Stimulated activated CD4-positive, alpha-beta T cell treated with anti-CD3 and anti-CD28 coated beads, Interleukin-1b, Interleukin-23, amount 100 ng/mL, for 1 hour (primary cell): ENCODE measurements at regions not wholly inside any gene's neighbourhood (a gene's known extent, or its start where the extent isn't known, plus 50 kb on each side); places are given as distances from the start of the nearest gene placed in this dataset.

Experiments used
- DNase-seq, 2 donors: peaks; one replicate each; pipeline ENCODE4 v3.0.0-alpha.2; 2020; ENCODE audit warnings: low read depth in 2 of 2

DNA sequence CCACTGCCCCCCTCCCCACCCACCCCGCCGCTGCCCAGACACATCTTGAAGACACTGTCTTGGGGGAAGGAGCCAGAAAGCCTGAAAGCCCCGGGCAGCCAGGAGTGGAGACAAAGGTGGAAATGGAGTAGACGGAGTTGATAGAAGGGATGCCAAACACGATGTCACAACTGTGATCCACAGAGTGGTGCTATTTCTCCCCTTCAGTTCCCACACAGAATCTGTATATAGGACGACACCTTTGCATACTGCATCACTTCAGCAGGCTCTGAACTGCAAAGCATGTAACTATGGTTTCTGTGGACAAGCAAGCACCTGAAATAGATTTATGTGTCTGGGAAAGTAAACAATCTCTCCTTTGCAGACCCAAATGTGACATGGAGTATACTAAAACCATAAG lies 56.4 kb upstream of the F13A1 start:
- DNase-seq: no peak

DNA sequence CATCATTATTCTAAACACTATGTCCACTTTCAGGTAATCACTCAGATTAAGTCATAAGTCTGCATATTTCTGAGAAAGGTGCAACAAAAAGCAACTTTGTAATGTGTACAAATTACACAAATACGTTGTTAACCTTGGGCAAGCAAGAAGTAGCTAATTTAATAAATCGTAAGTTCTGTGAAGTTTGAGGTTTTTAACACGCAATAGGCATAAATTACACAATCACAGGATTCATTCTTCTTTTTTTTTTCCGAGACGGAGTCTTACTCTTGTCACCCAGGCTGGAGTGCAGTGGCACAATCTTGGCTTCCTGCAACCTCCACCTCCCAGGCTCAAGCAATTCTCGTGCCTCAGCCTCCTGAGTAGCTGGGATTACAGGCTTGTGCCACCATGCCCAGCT lies 57.2 kb upstream of the F13A1 start:
- no peak for DNase-seq

GRCh38 chr6:6379573-6379972 lies 59.1 kb upstream of the F13A1 start:
- DNase-seq: no peak

DNA sequence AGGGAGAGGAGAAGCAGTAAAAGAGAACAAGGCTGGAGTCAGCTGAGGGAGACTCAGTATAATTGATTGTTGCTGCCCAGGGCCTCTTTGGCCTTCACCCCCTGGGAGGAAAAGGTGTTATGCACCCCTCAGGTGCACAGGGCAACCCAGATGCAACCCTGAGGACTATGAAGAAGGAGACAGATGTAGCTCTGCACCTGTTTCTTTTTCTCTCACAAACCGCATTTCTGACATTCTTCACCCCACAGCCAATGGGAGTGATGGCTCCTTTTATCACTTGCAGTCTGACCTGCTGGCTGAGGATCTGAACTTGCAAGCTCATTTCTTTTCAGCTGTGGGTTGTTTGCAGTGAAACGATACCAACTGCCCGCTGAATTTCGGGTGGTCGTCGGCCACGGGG lies 64.1 kb upstream of the F13A1 start:
- no peak for DNase-seq

DNA sequence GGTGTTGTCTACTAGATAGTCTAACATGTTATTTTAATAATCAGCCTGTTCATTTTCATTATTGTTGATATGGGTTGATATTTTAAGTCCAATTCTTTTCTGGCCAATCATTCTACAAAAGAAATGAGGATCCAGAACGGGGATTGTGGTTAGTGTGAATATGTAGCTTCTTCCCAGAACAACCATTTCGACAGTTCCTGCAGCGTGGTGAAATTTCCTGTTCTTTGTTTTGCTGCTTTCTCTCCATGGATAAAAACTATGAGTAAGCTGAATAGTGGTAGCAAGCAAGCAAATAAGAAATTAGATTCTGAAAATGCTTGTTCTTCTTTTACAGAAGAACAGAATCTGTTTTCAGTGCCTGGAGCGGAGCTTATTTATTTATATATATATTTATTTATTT lies 65.5 kb upstream of the F13A1 start:
- DNase-seq: no peak

DNA sequence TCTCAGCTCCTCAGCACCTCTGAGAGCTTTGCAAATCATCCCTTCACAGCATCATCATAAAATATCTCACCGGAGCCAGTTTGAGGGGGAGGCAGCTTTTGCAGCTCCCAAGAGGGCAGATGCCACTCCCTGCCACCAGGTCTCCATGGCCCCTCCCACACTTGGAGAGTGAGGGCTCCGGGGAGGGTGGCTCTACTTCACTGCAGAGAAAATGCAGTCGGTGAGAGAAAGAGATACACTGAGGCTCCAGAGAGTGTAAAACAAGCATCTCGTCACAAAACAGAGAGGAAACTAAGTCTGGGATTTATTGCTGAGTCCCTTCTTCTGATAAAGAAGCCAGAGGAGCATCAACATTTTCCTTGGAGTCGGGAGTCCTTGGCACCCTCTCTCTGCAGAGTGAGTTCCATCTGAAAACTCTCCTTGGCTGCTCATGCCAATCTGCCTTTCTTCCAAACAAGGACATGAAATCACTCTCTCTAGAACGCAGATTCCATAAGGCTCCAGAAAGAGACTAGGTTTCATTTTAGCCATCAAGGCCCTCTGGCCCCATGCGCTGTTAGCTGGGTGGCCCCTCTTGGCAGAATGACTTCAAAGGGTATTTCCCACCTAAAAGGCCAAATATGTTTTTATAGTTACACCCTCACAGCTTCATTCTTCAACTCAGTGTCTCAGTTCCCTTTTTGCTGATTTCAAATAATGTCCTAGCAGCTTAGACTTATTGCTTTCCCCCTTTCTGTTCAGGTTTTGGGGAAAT lies 70.6 kb upstream of the F13A1 start:
- DNase-seq: no peak

DNA sequence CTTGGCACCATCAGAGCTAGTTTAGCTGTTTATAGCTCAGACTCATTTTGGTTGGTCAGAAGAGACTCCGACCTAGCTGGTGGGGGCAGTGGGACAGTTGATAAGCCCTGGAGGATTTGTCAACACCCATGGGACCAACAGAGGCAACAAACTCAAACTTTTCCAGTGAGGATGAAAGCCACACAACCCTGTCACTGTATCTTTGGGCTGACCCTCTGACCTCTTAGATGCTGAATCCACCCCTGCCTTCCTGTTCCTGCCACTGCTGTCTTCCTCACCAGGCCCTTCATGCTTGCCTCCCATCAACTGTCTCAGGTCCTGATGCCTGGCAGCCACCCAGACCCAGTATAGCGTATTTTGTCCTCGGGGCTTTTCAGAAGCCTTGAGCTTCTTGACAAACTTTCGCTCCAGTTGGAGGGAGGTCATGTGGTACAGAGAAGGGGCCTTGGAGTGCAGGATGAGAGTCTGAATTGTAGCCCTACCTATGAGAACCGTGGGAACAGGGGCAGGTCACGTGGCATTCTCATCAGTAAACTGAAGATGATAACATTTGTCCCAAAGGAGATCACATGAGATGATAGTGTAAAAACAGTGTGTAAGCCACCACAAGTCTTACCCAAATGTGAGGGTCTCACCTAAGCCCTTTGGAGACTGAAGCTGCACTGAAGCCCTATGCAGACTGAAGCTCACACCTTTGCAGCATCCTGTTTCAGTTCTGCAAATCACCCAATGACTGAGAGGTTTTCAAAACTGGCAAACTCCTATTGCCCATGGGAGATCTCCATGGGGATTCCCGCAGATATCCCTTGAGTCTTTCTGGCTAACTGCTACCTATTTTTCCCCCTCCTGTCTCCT lies 72.0 kb upstream of the F13A1 start:
- DNase-seq: no peak

DNA sequence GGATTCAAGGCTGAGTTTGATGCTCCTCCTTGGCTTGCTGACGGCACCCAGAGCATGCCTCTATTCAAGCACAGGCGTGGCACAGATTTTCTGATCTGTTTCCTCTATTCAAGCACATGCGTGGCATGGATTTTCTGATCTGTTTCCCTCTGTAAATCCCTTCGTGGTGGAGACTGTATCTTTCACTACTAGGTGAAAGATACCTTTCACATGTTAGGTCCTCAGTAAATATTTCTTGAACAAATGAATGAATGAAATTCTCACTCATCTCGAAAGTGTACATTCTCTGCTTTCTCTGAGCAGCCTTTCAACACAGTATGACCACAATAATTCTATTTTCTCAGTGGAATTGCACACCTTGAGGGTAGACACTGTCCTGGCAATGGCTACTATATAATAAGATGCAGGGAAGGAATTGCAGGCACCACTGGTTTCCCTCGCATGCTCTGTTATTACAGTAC lies 72.6 kb upstream of the F13A1 start:
- no peak for DNase-seq

- DNase-seq: no peak
These were observed 75.2 kb upstream of the F13A1 start for GRCh38 chr6:6395581-6396197.

DNA sequence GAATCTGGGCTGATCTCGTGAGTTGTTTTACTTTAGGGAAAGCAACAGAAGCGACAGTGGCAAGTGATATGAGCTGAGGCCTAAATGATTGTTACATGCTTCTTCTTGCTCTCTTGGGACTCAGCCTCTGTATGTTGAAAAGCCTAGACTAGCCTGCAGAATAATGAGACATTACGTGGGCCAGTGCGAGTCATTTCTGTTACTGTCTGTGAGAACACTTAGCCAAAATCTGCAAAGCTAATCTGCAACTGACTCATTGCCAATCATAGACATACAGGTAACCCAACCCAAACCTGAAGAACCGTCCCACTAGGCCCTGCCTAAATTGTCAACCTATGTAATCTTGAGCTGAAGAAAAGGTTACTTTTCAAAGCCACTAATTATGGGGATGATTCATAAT lies 77.4 kb upstream of the F13A1 start:
- no peak for DNase-seq

DNA sequence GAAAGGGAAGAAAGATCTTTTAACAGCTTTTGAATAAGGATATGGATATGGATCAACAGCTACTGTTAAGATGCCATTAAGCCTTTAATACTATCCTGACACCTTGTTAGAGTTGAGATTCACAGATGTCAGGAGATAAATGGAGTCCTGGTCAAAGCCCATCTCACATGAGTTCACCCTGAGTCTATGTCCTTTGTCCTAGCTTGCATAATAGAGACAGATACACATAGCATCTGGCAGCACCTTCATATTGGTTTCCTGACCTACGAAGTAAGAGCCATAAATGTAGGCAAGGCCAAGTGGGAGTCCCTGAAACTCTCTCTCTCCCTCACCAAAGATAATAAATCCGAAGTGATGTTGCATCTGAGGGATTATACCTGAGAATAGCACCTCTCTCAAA lies 79.1 kb upstream of the F13A1 start:
- no peak for DNase-seq

DNA sequence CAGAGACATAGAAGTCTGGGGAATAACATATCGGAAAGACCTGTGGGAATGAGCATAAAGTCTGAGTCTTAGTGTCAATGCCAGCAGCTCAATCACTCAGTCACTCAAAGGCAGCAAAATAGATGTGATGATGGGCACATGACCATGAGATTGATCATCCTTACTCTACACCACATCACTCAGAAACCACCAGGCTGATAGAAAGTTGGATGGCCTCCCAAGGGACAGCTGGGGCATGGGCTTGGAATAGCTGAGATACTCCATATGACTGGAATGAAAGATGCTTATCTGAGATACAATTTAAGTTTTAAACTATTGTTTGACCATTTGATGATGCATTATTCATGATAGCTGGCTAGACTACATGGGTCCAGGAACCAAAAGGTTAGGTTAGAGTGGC lies 80.9 kb upstream of the F13A1 start:
- DNase-seq: no peak

DNA sequence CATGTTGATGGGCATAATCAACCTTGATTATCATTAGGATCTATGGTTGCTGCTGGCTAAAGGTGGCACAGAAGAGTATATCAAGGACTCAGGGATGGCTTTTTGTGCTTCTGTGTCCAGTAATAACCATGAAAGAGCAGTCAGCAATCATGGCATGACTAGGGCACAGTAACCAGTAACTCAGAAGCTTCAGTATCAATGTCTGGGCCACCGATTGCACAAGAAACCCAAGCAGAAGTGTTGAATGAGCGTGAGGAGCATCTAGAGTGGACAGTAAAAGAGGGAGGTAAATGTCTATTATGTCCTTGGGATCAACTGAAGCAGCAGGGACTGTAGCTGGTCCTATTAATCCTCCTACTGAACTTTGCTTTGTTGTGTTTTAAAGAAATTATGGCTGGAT lies 81.5 kb upstream of the F13A1 start:
- DNase-seq: no peak

DNA sequence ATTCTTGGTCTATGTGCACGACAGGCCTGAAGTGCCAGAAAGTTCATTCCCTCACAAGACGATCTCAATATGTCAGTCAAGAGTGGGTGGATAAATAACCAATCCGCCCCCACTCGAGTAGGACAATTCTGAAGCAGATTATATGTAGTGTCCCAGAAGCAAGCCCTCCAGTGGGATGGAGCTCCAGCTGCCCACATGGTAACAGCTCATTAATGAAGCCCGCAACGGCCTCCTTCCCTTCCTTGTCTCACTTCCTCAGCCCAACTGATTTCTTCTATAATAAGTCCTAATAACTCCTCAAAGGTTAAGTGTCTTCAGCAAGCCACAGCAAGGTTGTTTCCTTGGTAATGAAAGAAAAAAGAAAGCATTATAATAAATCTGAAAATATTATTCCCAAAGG lies 82.1 kb upstream of the F13A1 start:
- DNase-seq: no peak

DNA sequence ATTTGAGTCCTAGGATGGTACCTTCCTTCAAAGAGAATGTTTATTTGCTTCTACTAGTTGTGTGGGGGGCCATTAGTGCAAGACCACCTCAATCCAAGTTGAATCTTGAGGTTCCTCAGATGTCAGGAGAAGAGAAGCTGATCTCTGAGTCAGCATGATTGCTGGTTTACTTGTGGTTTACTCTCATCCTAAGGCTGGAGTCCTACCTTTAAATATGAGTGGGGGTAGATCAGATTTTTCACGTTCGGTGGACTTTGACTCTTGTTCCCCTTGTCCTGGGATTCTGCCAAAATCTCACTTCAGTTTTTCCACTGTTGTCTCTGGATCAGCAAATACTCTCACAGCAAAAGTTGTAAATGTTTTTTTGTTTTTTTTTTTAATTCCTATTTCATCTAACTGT lies 84.6 kb upstream of the F13A1 start:
- DNase-seq: no peak

GRCh38 chr6:6405997-6406714 lies 85.7 kb upstream of the F13A1 start:
- DNase-seq: no peak

- DNase-seq: no peak
These were observed 86.2 kb upstream of the F13A1 start for GRCh38 chr6:6406715-6407070.

GRCh38 chr6:6407071-6407741 lies 86.7 kb upstream of the F13A1 start:
- no peak for DNase-seq

- DNase-seq: no peak
These were observed 89.1 kb upstream of the F13A1 start for GRCh38 chr6:6409397-6410030.

GRCh38 chr6:6411115-6411514 lies 90.7 kb upstream of the F13A1 start:
- DNase-seq: no peak

DNA sequence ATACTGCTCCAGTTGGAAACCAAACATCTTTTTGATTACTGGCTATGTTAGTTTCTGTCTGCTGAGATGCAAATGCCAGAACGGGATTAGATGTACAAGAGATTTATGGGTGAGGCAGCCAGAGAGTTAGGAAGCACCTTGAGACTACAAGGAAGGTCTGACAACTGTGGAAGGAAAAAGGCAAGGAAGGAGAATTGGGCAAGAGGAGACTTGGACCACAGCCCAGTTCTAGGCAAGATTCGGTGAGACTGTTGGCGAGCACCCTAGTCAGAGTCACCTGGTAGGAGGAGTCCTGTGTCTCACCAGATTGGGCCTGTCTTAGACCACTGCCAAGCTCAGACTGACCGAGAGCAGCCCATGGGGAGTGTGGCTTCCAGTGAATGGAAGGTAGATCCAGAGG lies 91.8 kb upstream of the F13A1 start:
- no peak for DNase-seq
